A673 (cell line): ENCODE measurements at regions not wholly inside any gene's neighbourhood (a gene's known extent, or its start where the extent isn't known, plus 50 kb on each side); places are given as distances from the start of the nearest gene placed in this dataset.

ENCODE experiments used
- EZH2 ChIP-seq: fragments of 200-600 bp; sonication (generic); IDR thresholded peaks from 2 replicates; pipeline ENCODE4 v1.6.1; 2017; ENCODE audit warnings: borderline replicate concordance, low read depth, mild to moderate bottlenecking, mixed read lengths, antibody characterized with exemption, low read length; ENCODE audit not compliant: poor library complexity, severe bottlenecking
- TF ChIP-seq, protein P1 (sequence below): fragments of 300-800, 200-600 bp; sonication (generic); conservative IDR thresholded peaks from 2 replicates; pipeline ENCODE4 v1.5.1; 2017; ENCODE audit warnings: low read depth, mild to moderate bottlenecking, antibody characterized with exemption, low read length, moderate library complexity, mixed read lengths

DNA sequence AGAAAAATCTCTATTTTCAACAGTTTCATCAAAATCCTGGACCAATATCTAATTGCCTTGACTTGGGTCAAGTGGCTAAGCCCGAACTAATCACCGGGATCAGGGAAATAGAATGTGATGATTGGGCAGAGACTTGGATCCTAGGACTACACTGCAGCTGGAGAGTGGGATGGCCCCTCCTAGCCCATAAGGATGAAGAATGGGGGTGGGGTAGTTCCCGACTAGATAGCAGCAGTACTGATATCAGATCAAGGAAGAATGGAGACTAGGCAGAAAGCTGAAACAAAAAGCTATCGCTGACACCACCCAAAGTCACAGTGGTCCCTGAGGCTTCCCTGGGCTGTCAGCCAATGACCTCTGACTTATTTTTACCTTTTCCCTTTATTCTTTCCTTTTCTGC lies 160.4 kb upstream of the PHYHIPL start:
- TF ChIP-seq, protein P1, sequence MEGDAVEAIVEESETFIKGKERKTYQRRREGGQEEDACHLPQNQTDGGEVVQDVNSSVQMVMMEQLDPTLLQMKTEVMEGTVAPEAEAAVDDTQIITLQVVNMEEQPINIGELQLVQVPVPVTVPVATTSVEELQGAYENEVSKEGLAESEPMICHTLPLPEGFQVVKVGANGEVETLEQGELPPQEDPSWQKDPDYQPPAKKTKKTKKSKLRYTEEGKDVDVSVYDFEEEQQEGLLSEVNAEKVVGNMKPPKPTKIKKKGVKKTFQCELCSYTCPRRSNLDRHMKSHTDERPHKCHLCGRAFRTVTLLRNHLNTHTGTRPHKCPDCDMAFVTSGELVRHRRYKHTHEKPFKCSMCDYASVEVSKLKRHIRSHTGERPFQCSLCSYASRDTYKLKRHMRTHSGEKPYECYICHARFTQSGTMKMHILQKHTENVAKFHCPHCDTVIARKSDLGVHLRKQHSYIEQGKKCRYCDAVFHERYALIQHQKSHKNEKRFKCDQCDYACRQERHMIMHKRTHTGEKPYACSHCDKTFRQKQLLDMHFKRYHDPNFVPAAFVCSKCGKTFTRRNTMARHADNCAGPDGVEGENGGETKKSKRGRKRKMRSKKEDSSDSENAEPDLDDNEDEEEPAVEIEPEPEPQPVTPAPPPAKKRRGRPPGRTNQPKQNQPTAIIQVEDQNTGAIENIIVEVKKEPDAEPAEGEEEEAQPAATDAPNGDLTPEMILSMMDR: no peak
- TF ChIP-seq EZH2: no peak
